ENCODE measurements at regions not wholly inside any gene's neighbourhood (a gene's known extent, or its start where the extent isn't known, plus 50 kb on each side); places are given as distances from the start of the nearest gene placed in this dataset.

DNA sequence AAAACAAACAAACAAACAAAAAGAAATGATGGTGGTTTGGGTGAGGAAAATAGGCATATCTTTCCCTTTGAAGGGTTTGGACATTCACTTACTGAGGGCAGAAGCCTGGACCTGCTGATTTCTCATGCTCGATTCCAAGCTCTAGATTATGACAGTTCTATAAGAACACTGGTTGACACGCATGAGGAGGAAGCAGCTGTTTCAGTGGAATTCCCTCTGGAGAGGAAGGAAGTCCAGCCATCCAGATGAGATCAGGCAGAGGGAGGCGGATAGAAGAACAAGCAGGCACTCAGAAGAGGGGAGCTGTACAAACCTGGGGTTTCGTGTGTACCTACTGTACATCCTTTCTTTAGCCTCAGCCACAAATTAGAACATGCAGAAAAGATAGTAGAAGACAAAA lies 691.9 kb downstream of the INHBA start:
- no peak for ATAC-seq
- no peak for TF ChIP-seq ARNTL (CRISPR knock-in tag; IDR thresholded peaks at IDR 0.05; ENCODE audit: borderline replicate concordance, low read depth)
- TF ChIP-seq RARB (CRISPR knock-in tag; IDR thresholded peaks at IDR 0.05), result no peak
- no peak for TF ChIP-seq CSDC2 (CRISPR knock-in tag; IDR thresholded peaks at IDR 0.05)
- TF ChIP-seq TCF4 (CRISPR knock-in tag; IDR thresholded peaks at IDR 0.05; ENCODE audit: borderline replicate concordance), result no peak
- no peak for TF ChIP-seq ZFP3 (CRISPR knock-in tag; IDR thresholded peaks at IDR 0.05)
- TF ChIP-seq BACH2 (CRISPR knock-in tag; IDR thresholded peaks at IDR 0.05; ENCODE audit: borderline replicate concordance), result no peak
- TF ChIP-seq ISL1 (CRISPR knock-in tag; IDR thresholded peaks at IDR 0.05), result no peak
- TF ChIP-seq, protein P1, sequence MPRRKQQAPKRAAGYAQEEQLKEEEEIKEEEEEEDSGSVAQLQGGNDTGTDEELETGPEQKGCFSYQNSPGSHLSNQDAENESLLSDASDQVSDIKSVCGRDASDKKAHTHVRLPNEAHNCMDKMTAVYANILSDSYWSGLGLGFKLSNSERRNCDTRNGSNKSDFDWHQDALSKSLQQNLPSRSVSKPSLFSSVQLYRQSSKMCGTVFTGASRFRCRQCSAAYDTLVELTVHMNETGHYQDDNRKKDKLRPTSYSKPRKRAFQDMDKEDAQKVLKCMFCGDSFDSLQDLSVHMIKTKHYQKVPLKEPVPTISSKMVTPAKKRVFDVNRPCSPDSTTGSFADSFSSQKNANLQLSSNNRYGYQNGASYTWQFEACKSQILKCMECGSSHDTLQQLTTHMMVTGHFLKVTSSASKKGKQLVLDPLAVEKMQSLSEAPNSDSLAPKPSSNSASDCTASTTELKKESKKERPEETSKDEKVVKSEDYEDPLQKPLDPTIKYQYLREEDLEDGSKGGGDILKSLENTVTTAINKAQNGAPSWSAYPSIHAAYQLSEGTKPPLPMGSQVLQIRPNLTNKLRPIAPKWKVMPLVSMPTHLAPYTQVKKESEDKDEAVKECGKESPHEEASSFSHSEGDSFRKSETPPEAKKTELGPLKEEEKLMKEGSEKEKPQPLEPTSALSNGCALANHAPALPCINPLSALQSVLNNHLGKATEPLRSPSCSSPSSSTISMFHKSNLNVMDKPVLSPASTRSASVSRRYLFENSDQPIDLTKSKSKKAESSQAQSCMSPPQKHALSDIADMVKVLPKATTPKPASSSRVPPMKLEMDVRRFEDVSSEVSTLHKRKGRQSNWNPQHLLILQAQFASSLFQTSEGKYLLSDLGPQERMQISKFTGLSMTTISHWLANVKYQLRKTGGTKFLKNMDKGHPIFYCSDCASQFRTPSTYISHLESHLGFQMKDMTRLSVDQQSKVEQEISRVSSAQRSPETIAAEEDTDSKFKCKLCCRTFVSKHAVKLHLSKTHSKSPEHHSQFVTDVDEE (CRISPR knock-in tag; IDR thresholded peaks at IDR 0.05), result no peak
- TF ChIP-seq SNAI2 (CRISPR knock-in tag; IDR thresholded peaks at IDR 0.05), result no peak
- no peak for TF ChIP-seq ESRRG (CRISPR knock-in tag; IDR thresholded peaks at IDR 0.05)
- TF ChIP-seq, protein P2, sequence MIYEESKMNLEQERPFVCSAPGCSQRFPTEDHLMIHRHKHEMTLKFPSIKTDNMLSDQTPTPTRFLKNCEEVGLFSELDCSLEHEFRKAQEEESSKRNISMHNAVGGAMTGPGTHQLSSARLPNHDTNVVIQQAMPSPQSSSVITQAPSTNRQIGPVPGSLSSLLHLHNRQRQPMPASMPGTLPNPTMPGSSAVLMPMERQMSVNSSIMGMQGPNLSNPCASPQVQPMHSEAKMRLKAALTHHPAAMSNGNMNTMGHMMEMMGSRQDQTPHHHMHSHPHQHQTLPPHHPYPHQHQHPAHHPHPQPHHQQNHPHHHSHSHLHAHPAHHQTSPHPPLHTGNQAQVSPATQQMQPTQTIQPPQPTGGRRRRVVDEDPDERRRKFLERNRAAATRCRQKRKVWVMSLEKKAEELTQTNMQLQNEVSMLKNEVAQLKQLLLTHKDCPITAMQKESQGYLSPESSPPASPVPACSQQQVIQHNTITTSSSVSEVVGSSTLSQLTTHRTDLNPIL (CRISPR knock-in tag; IDR thresholded peaks at IDR 0.05; ENCODE audit: low read depth), result no peak
- TF ChIP-seq ZNF70 (CRISPR knock-in tag; IDR thresholded peaks at IDR 0.05), result no peak
- TF ChIP-seq TOX (CRISPR knock-in tag; IDR thresholded peaks at IDR 0.05; ENCODE audit: borderline replicate concordance), result no peak
- TF ChIP-seq POU6F1 (CRISPR knock-in tag; IDR thresholded peaks at IDR 0.05; ENCODE audit: borderline replicate concordance, low read depth), result no peak
- no peak for TF ChIP-seq ZNF565 (CRISPR knock-in tag; conservative IDR thresholded peaks at IDR 0.05; ENCODE audit: low read depth)
- TF ChIP-seq ZFP30 (CRISPR knock-in tag; IDR thresholded peaks at IDR 0.05), result no peak

- TF ChIP-seq ZNF565 (CRISPR knock-in tag; conservative IDR thresholded peaks at IDR 0.05; ENCODE audit: low read depth) (no peak), ARNTL (CRISPR knock-in tag; IDR thresholded peaks at IDR 0.05; ENCODE audit: borderline replicate concordance, low read depth) (no peak), POU6F1 (CRISPR knock-in tag; IDR thresholded peaks at IDR 0.05; ENCODE audit: borderline replicate concordance, low read depth) (no peak), ZFP30 (CRISPR knock-in tag; IDR thresholded peaks at IDR 0.05) (no peak), TCF4 (CRISPR knock-in tag; IDR thresholded peaks at IDR 0.05; ENCODE audit: borderline replicate concordance) (no peak), RARB (CRISPR knock-in tag; IDR thresholded peaks at IDR 0.05) (no peak), TOX (CRISPR knock-in tag; IDR thresholded peaks at IDR 0.05; ENCODE audit: borderline replicate concordance) (no peak), PATZ1 (CRISPR knock-in tag; IDR thresholded peaks at IDR 0.05; ENCODE audit: borderline replicate concordance) (no peak), CSRNP3 (CRISPR knock-in tag; IDR thresholded peaks at IDR 0.05) (no peak), OSR1 (CRISPR knock-in tag; IDR thresholded peaks at IDR 0.05) (no peak)
- ATAC-seq, result no peak
These were observed 692.5 kb downstream of the INHBA start for GRCh38 chr7:41010418-41010817.

Measured in SK-N-SH treated with all-trans-retinoic acid at 6 μM for 48 hours (cell line).